HG02623 (cell line): ENCODE measurements at regions not wholly inside any gene's neighbourhood (a gene's known extent, or its start where the extent isn't known, plus 50 kb on each side); places are given as distances from the start of the nearest gene placed in this dataset.

Experiments
- ATAC-seq: cut with Tn5 transposase; IDR thresholded peaks from one replicate; pipeline ENCODE4 v1.9.1; 2021; ENCODE audit warnings: moderate library complexity; ENCODE audit not compliant: unreplicated experiment

DNA sequence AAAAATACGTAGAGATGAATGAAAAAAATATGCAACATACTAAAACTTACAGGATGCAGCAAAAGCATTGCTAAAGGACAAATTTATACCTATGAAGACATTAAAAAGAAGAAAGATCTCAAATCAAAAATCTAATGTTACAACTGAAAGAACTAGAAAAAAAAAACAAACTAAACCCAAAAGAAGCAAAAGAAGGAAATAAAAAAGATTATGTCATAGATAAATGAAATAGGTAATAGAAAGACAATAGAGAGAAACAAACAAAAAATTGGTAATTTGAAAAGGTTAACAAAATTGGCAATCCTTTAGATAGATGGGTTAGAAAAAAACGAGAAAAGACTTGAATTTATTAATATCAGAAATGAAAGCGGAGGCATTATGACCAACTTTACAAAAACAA lies 1000.2 kb downstream of the TLE4 start:
- no peak for ATAC-seq

DNA sequence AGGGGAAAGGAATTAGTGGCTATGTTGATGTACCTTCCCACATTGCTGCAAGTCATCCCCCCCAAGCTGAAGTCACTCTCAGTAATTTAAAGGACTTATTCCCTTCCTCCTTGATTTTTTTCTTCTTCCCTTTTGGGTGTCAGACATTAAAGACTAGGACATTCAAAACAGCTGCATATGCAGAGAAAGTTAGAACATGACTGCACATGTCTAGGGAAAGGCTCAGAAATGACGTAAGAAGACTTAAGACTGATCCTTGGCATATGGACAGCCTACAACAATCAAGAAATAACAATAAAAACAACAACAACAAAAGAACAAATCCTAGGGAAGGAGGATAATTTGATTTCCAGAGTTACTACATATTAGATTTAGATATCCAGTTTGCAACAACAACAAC lies 997.5 kb downstream of the TLE4 start:
- no peak for ATAC-seq

DNA sequence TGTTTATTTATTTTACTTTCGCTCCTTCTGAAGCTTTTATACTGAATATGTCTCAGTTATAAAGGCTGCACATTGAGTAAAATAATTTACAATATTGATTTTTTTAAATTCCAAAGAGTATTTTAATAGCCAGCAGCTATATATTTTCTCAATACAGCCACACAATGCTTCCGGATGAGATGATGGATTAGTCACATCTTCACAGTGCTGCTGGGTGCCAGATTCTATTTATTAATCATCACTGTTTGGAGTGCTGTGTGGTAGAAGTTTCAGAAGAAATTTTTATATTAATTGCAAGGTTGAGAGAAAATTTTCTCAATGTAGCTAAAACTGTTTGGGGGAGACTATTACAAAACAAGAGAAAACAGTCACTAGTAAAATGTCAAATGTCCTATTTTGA lies 989.8 kb downstream of the TLE4 start:
- ATAC-seq = no peak

DNA sequence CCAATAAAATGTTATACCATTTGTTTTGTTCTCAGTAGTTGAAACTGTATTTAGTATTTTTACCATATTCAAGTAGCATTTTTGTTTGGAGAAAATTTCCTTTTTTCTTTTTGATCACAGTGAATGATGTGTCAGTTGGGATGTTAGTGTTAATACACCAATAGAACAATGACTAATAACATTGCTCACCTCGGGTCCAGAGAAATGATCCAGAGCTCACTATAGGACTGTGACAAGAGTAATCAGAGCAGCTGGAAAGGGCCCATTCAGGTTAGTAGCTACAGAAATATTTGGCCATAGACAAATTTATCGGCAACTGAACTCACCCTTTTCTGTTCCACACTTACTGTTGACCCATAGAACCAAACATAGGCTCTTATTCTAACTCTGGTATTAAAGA lies 989.2 kb downstream of the TLE4 start:
- ATAC-seq = no peak

DNA sequence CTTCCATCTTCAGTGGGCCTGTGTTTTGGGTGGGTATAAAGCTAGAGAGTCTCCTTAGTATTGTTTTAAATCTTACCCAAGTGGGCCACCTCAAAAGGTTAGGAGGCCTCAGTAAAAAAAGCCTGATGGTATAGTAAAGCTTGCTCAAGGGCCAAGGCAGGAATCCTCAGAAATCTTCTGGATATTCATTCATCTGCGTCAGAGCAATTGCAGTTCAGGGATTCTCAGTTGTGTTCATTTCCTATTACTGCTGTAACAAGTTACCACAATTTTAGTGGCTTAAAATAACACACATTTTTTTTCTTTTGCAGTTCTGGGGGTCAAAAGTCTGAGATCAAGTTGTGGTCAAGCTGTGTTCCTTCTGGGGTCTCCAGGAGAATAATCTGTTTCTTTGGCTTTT lies 985.5 kb downstream of the TLE4 start:
- ATAC-seq = no peak

DNA sequence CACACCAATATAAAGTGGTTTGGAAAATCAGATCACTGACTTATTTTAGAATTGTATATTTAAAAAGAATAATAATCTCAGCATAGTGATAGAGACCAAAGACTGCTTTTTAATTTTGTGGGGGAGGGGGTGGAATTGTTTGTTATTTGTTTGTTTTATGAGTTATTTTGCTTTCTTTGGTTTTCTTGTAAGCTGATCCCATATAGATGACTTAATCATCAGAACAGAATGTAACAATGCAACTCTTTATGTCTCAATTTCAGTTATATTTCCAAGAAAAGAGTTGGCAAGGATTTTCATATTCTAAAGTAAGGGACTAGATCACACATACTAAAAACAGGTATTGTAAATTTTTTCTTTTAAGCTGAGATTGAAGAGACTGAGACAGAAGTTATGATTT lies 984.9 kb downstream of the TLE4 start:
- ATAC-seq = no peak

DNA sequence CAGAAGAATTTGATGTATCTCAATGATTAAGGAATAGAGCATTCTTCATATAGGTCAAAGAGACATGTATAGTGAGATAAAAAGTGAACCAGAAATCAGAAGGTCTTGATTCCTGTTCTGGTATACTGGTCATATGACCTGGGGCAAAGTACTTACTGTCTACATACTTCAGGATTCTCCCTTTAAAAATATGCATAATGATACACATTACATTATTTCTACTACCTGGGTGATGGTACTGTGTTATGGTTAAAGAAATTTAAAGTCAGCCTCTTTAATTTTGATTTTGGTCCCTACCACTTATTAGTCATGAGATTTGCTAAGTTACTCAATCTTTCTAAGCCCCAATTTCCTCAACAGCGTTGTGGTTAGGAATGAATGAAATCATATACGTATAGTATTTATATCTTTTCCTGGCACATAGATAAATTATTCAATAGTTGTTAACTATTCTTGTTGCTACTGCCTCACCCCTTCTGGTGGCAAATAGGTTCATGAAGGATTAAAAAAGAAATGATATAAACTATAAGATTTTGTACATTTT lies 984.1 kb downstream of the TLE4 start:
- ATAC-seq = no peak

DNA sequence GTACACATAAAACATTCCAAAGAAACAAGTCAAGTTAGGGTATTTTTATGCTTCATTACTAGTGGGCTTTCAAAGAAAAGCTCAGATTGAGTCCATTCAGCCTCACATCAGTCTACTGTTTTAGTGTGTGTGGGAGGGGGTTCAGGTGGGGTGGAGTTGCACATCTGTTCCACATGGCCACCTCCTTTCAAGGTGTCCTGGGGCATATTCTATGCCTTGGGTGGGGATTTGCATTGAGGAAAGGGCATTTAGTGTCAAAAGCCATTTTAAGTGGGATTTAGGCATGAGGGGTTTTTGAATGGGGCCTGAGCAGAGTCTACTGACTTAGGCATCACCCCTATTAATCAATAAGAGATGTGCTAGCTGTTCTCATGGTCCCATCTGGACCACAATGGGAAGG lies 983.1 kb downstream of the TLE4 start:
- ATAC-seq = no peak

DNA sequence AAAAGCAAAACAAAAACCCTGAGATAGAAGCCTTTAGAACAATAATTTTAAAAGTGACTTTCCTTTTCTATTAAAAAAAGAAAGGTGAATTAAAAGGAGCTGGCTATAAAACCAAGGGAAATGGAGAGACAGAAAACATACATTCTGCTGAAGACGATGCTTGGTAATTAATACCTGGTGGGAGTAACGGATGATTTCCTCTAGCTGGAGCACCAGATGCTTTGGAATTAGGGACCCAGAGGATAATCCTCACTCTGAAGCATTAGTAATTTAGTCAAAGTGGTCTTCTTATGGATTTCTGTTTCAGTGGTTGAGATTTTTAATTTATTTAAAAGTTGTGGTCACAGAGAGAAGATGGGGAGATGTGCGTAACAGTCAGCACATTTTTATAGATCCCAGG lies 982.5 kb downstream of the TLE4 start:
- no peak for ATAC-seq

DNA sequence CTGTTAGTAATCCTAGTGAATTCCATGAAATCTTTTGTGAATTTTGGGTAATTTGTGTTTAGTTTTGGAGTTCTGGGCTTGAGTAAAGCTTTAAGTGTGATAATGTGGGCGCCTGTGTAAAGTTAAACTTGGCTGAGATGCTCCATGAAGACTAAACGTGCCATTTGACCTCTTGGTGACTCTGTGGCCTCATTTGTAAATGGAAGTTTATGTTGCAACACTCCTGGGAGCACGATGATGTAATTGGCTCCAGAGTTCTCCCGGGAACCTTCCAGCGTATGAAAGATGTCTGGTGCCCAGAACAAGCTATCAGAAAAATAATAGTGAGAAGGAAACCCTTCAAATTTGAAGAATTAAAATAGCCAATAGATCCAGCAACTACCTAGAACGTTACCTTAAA lies 981.2 kb downstream of the TLE4 start:
- no peak for ATAC-seq

DNA sequence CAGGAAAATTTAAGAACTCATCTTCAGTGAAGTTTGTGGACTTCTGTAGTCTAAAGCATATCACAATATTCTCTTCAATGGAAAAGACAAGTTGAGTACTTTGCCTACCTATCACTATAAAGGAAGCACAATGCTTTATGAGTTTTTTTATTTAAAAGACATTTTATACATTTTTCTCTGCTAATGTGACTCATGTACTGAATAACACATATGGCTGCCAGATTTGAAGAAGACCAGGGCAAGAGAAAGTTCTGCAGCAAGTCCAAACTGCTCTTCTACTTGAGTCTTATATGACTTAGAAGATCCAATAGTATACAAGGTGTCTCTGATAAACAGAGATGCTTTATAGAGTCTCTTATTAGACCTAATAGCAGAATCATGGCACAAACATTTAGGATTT lies 978.4 kb downstream of the TLE4 start:
- no peak for ATAC-seq

DNA sequence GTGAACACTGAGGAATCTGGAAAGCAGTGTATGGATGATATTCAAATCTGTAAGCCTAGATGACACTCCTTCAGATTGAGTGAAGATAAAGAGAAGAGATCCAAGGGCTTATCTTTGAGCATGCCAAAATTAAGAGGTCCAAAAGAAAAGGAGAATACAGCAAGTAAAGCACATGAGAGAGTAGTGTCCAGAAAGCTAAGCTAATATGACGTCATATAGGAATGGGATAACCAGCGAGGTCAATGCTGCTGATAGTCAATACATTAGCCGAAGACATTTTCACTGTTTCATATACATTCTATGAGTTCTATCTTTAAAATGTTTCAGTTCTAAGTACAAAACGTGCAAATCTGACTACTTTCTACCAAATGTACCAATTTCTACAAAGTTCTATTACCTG lies 975.8 kb downstream of the TLE4 start:
- ATAC-seq = no peak

DNA sequence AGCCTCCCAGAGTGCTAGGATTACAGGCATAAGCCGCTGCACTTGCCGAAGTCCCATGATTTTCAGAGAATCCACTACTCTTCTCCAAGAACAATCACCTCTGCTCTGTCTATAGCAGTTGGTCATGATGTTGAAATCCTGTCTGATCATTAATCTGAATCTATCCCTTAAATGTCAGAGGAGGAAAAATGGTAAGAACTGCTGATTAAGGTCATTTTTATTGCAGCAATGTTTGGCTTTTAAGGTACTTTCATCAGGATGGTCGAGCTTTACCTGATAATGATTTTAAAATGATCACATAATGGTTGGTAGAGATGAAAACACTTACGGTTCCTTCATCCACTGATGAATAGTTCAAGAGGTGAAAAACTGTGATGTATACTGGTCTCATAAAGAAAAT lies 968.6 kb downstream of the TLE4 start:
- no peak for ATAC-seq

DNA sequence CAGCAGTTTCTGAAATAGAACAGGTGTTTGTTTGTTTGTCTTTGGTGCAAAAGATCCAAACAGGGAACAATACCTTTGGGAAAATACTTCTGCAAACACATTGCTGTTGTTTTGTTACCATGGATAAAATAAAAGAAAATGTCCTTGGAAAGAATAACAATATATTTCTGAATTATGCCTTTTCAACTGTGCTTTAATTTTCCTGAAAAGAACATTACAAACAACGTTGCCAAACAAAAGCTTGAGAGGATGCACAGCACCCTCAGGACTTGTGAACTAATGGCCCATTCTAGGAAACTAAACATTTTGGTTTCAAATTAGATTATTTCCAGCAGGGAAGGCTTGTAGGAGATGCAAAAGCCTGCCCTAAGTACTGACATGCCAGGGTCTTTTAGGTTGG lies 967.2 kb downstream of the TLE4 start:
- ATAC-seq = no peak

DNA sequence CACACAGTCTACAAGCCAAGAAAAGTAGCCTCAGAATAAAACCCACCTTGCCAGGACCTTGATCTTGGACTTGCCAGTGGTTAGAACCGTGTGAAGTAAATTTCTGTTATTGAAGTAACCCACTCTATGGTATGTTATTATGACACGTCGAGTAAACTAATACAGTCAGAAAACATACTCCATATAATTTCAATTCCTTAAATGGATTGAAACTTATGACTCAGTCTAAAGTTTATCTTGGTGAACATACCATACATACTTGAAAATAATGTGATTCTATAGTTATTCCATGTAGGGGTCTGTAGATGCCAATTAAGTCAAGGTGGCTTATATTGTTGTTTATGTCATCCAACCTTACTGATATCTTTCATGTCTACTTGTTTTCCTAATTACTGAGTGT lies 950.7 kb downstream of the TLE4 start:
- ATAC-seq = no peak

DNA sequence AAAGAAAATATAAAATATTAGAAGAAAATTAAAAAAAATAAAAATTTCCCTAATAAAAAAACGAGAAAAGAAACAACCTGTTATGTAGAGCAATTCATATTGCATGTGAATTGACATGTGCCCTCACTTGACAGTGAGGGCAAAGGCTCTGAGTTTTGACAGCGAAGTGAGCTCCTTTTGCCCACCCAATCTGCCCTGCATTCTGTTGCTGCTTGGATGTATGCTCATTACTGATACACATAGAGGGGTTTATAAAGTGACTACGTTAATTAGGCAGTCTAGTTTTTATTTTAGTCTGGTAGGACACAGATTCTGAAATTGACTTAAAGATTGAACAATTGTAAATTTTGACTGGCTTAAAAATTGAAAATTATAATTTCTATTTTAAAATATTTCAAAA lies 949.4 kb downstream of the TLE4 start:
- ATAC-seq = no peak

DNA sequence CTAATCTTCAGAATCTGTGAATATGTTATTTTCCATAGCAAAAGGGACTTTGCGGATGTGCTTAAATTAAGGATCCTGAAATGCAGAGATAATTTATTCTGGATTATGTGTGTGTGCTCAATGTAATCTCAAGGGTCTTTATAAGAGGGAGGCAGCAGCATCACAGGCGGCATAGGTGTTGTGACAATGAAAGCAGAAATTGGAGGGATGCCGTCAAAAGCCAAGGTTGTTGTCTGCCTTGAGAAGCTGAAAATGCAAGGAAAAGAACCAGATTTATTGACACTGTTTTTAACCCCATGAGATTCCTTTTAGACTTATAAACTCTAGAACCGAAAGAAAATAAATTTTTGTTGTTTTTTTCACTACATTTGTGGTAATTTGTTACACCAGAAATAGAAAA lies 948.5 kb downstream of the TLE4 start:
- ATAC-seq = no peak

DNA sequence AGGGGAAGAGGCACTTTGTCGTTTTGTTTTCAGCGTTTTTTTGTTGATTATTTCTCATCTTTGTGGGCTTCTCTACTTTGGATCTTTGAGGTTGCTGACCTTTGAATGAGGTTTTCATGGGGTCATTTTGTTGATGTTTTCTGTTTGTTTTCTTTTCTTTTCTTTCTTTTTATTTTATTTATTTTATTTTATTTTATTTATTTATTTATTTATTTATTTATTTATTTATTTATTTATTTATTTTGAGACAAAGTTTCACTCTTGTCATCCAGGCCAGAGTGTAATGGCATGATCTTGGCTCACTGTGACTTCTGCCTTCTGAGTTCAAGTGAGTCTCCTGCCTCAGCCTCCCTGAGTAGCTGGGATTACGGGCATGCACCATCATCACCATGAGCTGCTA lies 946.7 kb downstream of the TLE4 start:
- no peak for ATAC-seq

DNA sequence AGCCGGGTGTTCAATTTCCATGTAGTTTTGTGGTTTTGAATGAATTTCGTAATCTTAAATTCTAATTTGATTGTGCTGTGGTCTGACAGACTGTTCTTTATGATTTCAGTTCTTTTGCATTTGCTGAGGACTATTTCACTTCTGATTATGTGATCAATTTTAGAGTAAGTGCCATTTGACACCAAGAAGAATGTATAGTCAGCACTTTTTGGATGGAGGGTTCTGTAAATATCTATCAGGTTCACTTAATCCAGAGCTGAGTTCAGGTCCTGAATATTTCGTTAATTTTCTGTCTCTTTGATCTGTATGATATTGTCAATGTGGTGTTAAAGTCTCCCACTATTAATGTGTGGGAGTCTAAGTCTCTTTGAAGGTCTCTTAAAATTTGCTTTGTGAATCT lies 944.9 kb downstream of the TLE4 start:
- ATAC-seq = no peak

DNA sequence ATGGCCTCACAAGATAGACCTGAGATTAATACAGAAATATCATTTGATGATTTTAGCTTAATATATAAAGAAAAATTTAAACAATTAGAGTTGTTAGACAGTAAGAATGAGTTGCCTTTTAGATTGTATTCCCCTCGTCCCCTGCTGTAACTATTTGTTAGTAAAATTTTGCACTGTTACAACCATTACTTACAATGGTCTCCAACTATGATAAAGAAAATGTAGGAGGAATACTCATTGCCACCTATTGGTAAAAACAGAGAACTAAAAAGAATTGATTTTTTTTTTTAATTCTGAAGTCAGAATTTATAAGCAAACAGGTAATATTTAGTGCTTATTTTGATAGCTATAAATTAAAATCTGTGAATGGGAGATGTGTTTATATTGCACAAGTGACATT lies 937.6 kb downstream of the TLE4 start:
- no peak for ATAC-seq

DNA sequence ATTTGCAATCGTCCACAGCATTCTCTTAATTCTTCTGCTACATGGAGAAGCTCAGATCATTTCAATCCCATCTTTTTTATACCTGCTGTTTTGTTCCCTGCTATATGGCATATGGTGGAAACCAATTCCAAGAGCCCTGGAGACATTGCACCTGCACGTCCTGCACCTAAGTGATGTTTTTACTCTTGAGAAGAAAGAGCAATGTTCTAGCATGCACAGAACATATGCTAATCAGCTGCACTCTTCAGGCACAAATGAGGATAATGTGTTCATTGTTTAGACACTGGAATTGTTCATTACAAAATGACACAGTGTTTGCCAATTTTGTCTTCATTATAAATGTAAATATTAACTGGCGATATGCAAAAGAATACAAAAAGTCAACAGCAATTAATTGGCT lies 935.8 kb downstream of the TLE4 start:
- ATAC-seq = no peak

DNA sequence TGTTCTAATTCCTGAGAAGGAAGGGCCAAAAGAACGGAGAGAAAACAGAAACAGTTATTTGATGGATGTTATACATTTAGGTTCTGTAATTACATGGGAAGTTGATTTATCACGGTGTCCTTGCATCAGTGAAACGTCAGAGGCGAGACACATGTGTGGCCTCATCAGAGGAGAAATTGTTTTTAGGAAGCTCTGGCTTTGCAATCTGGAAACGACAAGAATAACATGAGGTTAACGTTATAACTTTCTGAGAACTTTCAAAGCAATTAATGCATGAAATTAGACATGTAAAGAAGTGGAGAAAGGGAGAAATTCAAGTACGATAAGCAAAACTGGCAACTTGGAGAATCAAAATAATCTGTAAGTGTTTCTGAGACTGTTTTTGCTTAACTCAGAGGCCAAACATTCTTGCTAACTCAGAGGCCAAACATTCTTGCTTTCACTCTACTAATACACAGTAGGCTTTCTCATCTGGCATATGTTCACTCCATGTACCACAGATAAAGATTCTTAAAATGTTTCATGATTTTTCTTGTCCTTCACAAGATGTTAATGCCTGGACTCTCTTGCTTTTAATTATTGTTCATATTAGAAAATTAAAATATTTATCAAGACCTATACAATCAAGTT lies 933.0 kb downstream of the TLE4 start:
- ATAC-seq = no peak

DNA sequence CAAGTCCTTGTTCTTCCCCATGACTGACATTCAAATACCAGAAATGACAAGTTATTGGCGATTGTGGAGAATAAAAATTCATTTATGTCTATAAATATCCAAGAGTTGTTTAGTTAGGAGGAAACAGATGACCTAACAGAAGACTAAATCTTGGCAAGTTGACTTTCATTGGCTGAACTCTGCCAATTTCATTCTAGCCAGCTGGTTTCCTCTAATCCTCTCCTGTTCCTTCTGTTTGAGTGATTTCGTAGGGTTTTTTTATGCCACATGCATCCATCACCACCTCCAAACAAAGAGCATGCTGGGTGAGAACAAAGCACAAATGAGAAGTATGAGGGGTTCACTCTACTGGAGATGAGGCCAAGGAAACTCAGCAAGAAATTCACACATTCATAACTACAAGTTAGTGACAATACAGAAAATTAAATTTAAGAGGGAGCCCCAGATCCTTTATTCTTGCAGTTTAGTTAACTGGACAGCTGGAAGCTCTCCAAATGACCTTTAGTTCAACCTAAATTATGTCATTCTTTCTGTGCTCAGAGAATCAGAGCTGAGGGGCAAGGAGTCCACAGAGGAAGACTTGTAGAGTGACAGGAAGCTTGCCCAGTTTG lies 932.0 kb downstream of the TLE4 start:
- no peak for ATAC-seq
